Kidney (tissue), 13 donors: ENCODE measurements at regions not wholly inside any gene's neighbourhood (a gene's known extent, or its start where the extent isn't known, plus 50 kb on each side); places are given as distances from the start of the nearest gene placed in this dataset.

Source experiments
- DNase-seq, 5 donors: peaks; one replicate each; pipeline ENCODE4 v3.0.0-alpha.2; 2013 to 2020
- FAIRE-seq: peaks from 2 replicates; lab custom pipeline; 2012; peaks lifted over from hg19 to GRCh38; lab: Jason Lieb, UNC
- H3K27ac ChIP-seq, 2 donors: one replicate each; pipeline ENCODE4 v1.7.0; 2013; ENCODE audit warnings: low read depth in 2 of 2, low read length in 2 of 2, inconsistent platforms in 1 of 2
- H3K27me3 ChIP-seq: one replicate; pipeline ENCODE4 v1.7.1; 2013; ENCODE audit warnings: low read length, inconsistent platforms; ENCODE audit not compliant: control insufficient read depth, insufficient read depth
- H3K36me3 ChIP-seq, 3 donors: one replicate each; pipeline versions ENCODE4 v1.7.0 to v1.7.1; 2013; ENCODE audit warnings: low read length in 3 of 3, control low read depth in 1 of 3, inconsistent platforms in 1 of 3; ENCODE audit not compliant: insufficient read depth in 3 of 3, control insufficient read depth in 2 of 3
- H3K4me1 ChIP-seq, 3 donors: one replicate each; pipeline versions ENCODE4 v1.7.0 to v1.7.1; 2013; ENCODE audit warnings: low read length in 3 of 3, inconsistent platforms in 1 of 3, low read depth in 1 of 3; ENCODE audit not compliant: control insufficient read depth in 2 of 3, insufficient read depth in 2 of 3
- H3K4me3 ChIP-seq, 3 donors: one replicate each; pipeline versions ENCODE4 v1.7.0 to v1.8.1; 2013; ENCODE audit warnings: low read length in 3 of 3, control low read depth in 1 of 3, inconsistent platforms in 1 of 3
- H3K9ac ChIP-seq, 3 donors: one replicate each; pipeline versions ENCODE4 v1.7.0 to v1.7.1; 2013; ENCODE audit warnings: low read length in 3 of 3, control low read depth in 1 of 3, inconsistent platforms in 1 of 3
- H3K9me3 ChIP-seq, 3 donors: one replicate each; pipeline versions ENCODE4 v1.7.0 to v1.7.1; 2013; ENCODE audit warnings: low read length in 3 of 3, control low read depth in 1 of 3, inconsistent platforms in 1 of 3; ENCODE audit not compliant: control insufficient read depth in 2 of 3, insufficient read depth in 1 of 3
- intact Hi-C: fragments of 100-400 bp; cut with DNase I; formaldehyde crosslinking; loops from one replicate; pipeline ENCODE4 v1.11.1; 2022
- TF ChIP-seq, protein P1 (sequence below): IDR thresholded peaks from 3 replicates; pipeline ENCODE4 v1.5.1; 2012; ENCODE audit warnings: mild to moderate bottlenecking, moderate library complexity, borderline replicate concordance; ENCODE audit not compliant: insufficient read depth; ENCODE audit errors: extremely low read depth
- donor health status: control.
- donor health status: control.
- donor health status: control.
- donor health status: control.
- donor health status: control.
- donor health status: DM: yes; HTN: yes; CAD: no.
- donor health status: Normal renal cell carcinoma (clear cell type).

DNA sequence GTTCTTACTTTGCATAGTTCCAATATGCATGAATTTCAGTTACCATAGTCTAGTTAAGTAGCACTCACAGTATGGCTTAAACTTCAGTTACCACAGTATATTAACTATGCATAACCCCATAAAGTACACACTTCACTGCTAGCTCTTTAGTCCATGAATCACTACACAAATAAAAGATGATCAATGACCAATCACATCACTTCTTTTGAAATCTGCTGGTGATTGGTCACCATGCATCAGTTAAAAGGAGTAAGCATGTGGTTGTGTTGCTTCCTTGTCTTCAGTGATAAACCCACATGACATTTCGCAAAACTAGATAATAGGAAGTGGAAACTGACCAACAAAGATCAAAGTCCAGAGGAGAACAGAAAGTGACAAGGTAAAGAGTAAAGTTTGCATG, 79.0 kb downstream of the TAF11L14 start:
- H3K27me3 ChIP-seq = no peaks in the 10 kb centered on the region
- FAIRE-seq (no peak), DNase-seq (no peak)
- TF ChIP-seq, protein P1, sequence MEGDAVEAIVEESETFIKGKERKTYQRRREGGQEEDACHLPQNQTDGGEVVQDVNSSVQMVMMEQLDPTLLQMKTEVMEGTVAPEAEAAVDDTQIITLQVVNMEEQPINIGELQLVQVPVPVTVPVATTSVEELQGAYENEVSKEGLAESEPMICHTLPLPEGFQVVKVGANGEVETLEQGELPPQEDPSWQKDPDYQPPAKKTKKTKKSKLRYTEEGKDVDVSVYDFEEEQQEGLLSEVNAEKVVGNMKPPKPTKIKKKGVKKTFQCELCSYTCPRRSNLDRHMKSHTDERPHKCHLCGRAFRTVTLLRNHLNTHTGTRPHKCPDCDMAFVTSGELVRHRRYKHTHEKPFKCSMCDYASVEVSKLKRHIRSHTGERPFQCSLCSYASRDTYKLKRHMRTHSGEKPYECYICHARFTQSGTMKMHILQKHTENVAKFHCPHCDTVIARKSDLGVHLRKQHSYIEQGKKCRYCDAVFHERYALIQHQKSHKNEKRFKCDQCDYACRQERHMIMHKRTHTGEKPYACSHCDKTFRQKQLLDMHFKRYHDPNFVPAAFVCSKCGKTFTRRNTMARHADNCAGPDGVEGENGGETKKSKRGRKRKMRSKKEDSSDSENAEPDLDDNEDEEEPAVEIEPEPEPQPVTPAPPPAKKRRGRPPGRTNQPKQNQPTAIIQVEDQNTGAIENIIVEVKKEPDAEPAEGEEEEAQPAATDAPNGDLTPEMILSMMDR = no peak
- no peak overlapping the region for H3K4me3 ChIP-seq
- H3K4me1 ChIP-seq = no peaks in the 10 kb centered on the region
- H3K27ac ChIP-seq = no peak overlapping the region
- intact Hi-C loops = no loop called here
- H3K9ac ChIP-seq = no peak overlapping the region
- H3K36me3 ChIP-seq = no peaks in the 10 kb centered on the region
- peaks cover 0 to 3% (median 0%) of the 10 kb centered on the region in 3 donors for H3K9me3 ChIP-seq

DNA sequence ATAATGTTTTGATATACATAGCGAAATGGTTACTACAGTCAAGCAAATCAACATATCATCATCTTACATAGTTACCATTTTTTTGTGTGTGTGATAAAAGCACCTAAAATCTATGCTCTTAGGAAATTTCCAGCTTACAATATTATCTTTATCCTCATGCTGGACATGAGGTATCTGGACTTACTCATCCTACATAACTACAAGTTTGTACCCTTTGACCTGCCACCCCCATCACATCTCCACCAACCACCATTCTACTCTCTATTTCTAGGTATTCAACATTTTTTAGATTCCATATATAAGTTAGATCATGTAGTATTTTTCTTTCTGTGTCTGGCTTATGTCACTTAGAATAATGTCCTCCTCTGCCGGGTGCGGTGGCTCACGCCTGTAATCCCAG, 79.9 kb downstream of the TAF11L14 start:
- Histone ChIP-seq H3K27ac (no peak overlapping the region), H3K27me3 (no peaks in the 10 kb centered on the region), H3K9me3 (peaks cover 0 to 3% (median 0%) of the 10 kb centered on the region in 3 donors), H3K36me3 (no peaks in the 10 kb centered on the region), H3K4me1 (no peaks in the 10 kb centered on the region), H3K4me3 (no peak overlapping the region), H3K9ac (no peak overlapping the region)
- FAIRE-seq = no peak
- intact Hi-C loops = no loop called here
- TF ChIP-seq, protein P1 = no peak
- DNase-seq = no peak

DNA sequence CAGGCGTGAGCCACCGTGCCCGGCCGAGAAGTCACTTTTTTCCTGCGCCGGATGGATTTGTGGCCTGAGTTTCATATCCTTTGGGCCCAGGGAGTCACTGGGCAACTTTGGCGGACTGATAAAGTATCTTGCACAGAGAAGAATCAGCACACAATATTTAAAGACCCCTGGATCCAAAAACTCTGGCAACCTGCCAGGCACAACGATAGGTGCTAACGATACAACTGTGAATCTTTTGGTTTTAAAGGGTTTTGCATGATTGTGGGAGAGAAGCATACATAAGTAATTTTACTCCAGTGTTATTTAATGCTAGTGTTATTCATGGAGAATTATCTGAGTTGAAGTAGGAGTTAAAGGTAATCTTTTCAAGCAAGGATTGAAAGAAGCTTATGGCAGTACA, 85.3 kb downstream of the TAF11L14 start:
- no peak overlapping the region for H3K27ac ChIP-seq
- no peak overlapping the region for H3K4me3 ChIP-seq
- FAIRE-seq (no peak), DNase-seq (no peak)
- no peaks in the 10 kb centered on the region for H3K4me1 ChIP-seq
- intact Hi-C loops = no loop called here
- H3K27me3 ChIP-seq = no peaks in the 10 kb centered on the region
- TF ChIP-seq, protein P1 = no peak
- no peaks in the 10 kb centered on the region for H3K36me3 ChIP-seq
- peaks cover 0 to 1% (median 0%) of the 10 kb centered on the region in 3 donors for H3K9me3 ChIP-seq
- no peak overlapping the region for H3K9ac ChIP-seq

DNA sequence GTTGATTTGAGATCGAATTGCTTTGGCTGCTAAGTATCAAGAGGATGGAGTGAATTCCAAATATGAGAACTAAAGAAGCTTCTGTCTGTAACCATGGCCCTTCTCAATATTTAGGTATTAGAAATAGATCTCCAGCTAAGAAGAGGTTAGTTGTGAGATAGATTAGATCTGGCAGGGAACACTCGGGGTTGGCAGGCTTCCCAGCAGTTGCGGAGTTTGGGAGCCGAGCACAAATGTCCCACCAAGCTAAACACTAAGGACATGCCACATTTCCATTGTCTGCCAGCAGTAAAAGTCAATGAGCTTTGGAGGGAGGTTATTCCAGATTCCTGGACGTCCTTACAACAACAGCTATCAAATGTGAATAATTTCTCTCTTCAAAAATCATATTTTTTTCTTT, 85.8 kb downstream of the TAF11L14 start:
- intact Hi-C loops = no loop called here
- H3K27me3 ChIP-seq = no peaks in the 10 kb centered on the region
- FAIRE-seq (no peak), DNase-seq (no peak)
- H3K36me3 ChIP-seq = no peaks in the 10 kb centered on the region
- H3K9ac ChIP-seq = no peak overlapping the region
- no peak overlapping the region for H3K4me3 ChIP-seq
- no peaks in the 10 kb centered on the region for H3K4me1 ChIP-seq
- no peaks in the 10 kb centered on the region for H3K9me3 ChIP-seq
- H3K27ac ChIP-seq = no peak overlapping the region
- TF ChIP-seq, protein P1 = no peak
